NCI-H1105 (cell line): ENCODE measurements at regions not wholly inside any gene's neighbourhood (a gene's known extent, or its start where the extent isn't known, plus 50 kb on each side); places are given as distances from the start of the nearest gene placed in this dataset.
A peak's percentile ranks its signal among the peaks of the same experiment; 100 is the strongest.

Experiments
- DNase-seq: peaks from one replicate; lab custom pipeline; 2025; lab: John Stamatoyannopoulos, UW

- DNase-seq, result peak; percentile 22
Observed at GRCh38 chr20:60851826-60852704, 400.0 kb upstream of the CDH4 start.

DNA sequence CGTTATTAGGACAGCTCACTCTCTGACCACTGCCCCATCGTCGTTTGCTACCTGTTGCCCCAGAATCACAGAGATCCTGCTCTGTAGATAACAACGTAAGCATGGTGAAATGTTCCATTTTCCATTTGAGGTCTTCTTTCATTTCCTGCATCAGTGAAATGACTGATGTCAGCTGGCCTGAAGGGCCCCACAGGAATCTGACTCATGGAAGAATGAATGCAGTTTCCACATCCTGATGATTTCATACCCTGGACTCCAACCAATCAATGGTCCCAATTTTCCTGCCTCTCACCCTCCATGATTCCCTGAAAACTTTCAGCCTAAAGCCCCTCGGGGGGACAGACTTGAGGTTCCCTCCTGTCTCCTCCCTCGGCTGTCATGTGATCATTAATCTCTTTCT, 394.4 kb upstream of the CDH4 start:
- DNase-seq, result no peak

DNA sequence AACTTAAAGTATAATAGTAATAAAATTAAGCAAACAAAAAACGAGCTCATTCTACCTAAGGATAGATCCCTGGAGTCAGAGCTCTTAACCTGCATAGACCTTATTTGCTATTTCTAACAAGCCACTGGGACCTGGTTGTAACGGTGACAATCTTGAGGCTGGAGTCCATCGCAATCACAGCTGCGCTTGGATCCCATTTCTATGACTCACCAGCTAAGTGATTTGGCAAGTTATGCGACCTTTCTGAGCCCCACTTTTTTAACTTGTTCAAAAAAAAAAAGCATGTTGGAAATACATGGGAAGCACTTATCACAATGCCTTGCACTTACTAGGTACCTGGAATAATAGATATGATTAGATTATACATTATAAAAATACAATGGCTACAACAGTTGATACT, 389.5 kb upstream of the CDH4 start:
- DNase-seq, result no peak

DNA sequence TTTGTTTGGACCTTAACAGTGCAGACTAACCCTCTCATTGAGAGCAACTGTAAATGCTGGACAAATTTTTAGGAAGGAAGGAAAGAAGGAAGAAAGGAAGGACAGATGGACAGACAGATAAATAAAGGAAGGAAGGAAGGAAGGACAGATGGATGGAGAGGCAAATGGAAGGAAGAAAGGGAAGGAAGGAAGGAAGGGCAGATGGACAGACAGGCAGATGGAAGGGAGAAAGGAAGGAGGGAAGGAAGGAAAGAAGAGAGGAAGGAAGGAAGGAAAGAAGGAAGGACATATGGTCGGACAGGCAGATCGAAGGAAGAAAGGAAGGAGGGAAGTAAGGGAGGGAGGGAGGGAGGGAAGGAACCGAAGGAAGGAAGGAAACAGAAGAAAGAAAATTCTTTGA, 388.5 kb upstream of the CDH4 start:
- DNase-seq, result no peak

GRCh38 chr20:60867589-60867988, 384.5 kb upstream of the CDH4 start:
- no peak for DNase-seq

DNA sequence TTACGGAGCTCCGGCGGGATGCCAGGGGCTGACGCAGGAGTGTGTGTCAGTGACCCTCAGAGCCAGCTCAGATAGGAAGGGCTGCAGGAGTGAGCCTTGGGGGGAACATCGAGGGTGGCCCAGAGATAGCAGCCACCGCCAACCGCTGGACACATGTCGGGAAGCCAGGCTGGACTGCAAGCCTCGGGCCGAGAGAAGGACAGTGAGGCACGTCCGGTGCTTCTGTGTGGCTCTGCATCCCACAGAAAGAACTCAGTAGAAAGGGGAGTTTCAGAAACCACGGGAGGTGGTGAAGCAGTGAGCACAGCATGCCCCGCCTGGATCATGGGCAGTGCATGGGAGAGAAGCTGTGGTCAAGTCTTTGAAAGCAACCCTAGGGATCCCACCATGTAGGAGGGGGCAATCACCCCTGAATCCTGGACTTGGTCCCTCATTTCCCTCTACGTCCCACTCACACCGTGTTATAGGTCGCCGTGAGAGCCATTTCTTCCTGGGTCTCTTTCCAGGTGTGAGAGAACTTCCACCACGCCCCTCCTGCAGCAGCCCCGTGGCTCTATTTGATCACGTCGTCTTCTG, 383.7 kb upstream of the CDH4 start:
- DNase-seq, result no peak

GRCh38 chr20:60869087-60869486, 383.0 kb upstream of the CDH4 start:
- DNase-seq, result no peak

- no peak for DNase-seq
Observed at GRCh38 chr20:60869625-60870024, 382.4 kb upstream of the CDH4 start.

- no peak for DNase-seq
Observed at GRCh38 chr20:60870040-60870439, 382.0 kb upstream of the CDH4 start.

GRCh38 chr20:60872224-60872623, 379.8 kb upstream of the CDH4 start:
- DNase-seq, result no peak

- no peak for DNase-seq
Observed at GRCh38 chr20:60877071-60877857, 374.8 kb upstream of the CDH4 start.

GRCh38 chr20:60882836-60883235, 369.2 kb upstream of the CDH4 start:
- no peak for DNase-seq

DNA sequence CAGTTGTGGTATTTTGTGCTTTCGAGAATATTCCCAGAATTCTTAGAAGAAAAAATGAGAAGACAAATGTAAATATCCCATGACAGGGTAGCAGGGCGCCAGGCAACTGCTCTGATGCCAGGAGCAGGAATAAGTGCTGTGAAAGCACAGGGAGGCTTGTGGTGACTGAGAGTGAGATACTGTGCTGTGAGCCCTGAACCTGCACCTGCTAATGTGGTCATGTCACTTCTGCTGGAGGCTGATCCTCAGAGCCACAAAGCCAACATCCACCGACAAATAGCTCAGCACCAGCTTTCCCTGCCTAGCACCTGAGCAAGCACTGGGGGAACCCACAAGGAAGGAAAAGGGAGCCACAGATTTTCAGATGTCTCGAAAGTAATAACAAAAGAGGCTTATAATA, 368.6 kb upstream of the CDH4 start:
- DNase-seq, result no peak

GRCh38 chr20:60884277-60884676, 367.8 kb upstream of the CDH4 start:
- DNase-seq, result no peak

- DNase-seq, result no peak
Observed at GRCh38 chr20:60888771-60889170, 363.3 kb upstream of the CDH4 start.

- DNase-seq, result no peak
Observed at GRCh38 chr20:60892095-60892813, 359.8 kb upstream of the CDH4 start.

GRCh38 chr20:60894091-60894490, 358.0 kb upstream of the CDH4 start:
- no peak for DNase-seq

DNA sequence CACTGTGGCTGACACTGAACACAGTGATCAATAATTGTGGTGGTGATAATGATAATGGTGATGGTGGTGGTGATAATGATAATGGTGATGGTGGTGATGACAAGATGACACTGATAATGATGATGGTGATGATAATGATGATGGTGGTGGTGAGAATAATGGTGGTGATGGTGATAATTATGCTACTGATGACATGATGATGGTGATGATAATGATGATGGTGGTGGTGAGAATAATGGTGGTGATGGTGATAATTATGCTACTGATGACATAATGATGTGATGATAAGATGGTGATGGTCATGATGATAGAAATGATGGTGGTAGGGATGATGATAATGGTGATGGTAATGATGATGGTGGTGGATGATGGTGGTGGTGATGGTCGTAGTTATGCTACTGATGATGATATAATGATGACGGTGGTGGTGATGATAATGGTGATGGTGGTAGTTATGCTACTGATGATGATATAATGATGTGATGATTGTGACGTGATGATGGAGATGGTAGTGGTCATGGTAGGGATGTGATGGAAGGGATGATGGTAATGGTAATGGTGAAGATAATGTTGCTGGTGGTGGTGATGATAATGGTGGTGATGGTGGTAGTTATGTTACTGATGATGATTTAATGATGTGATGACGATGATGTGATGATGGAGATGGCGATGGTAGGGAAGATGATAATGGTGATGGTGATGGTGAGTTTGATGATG, 356.5 kb upstream of the CDH4 start:
- DNase-seq, result no peak

DNA sequence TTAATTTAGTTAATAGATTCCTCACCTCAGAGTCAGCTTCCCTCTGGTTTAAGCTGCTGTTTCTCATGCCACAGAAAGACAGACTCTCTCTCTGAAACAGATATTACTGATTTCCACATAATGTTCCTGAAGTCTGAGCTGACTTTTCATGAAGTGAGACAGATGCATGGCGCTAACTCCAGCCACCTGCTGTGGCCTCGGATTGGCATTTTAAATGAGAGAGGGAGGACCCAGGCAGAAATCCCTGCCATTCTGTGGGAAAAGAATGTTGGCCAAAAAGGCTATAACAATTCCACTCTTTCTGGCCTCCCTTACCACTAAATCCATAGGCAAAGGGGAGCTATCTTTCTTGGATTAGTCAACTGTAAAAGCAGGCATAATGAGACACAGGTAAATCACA, 354.1 kb upstream of the CDH4 start:
- no peak for DNase-seq

- no peak for DNase-seq
Observed at GRCh38 chr20:60899320-60899719, 352.7 kb upstream of the CDH4 start.

- DNase-seq, result no peak
Observed at GRCh38 chr20:60900618-60901017, 351.4 kb upstream of the CDH4 start.

GRCh38 chr20:60901831-60902230, 350.2 kb upstream of the CDH4 start:
- DNase-seq, result no peak
